IMR-90 (cell line): ENCODE measurements at regions not wholly inside any gene's neighbourhood (a gene's known extent, or its start where the extent isn't known, plus 50 kb on each side); places are given as distances from the start of the nearest gene placed in this dataset.

ENCODE experiments used
- ATAC-seq: fragments of 200-7000 bp; cut with Tn5 transposase; 2 replicates; pipeline ENCODE4 v1.9.1; 2020; ENCODE audit warnings: low read depth, mild to moderate bottlenecking, moderate library complexity
- BruUV-seq: library from RNA; stranded (reverse); fragments of 400-500 nt; replicated peaks from 2 replicates; lab custom pipeline; 2021; lab: Mats Ljungman, UMichigan
- CTCF ChIA-PET: fragments of 300-600 bp; formaldehyde crosslinking; extraction: SDS; loops from one replicate; lab custom pipeline; 2021; ENCODE audit warnings: antibody characterized with exemption; lab: Yijun Ruan, JAX
- POLR2A ChIA-PET: fragments of 300-600 bp; sonication (Branson Sonifier 250); formaldehyde crosslinking; loops from one replicate; lab custom pipeline; 2022; ENCODE audit warnings: antibody characterized with exemption; ENCODE audit not compliant: unreplicated experiment; lab: Charles Lee
- DNase-seq: peaks from one replicate; pipeline ENCODE4 v3.0.0; 2013
- H2AFZ ChIP-seq: replicated peaks from 2 replicates; pipeline ENCODE3; 2013; ENCODE audit warnings: low read length, mild to moderate bottlenecking; ENCODE audit not compliant: poor library complexity
- H2AK5ac ChIP-seq: 2 replicates; pipeline ENCODE4 v1.6.1; 2013; ENCODE audit warnings: low read depth, low read length, inconsistent platforms
- H2AK9ac ChIP-seq: replicated peaks from 2 replicates; pipeline ENCODE3; 2013; ENCODE audit warnings: mild to moderate bottlenecking, low read depth, low read length, moderate library complexity; ENCODE audit not compliant: poor library complexity
- H2BK120ac ChIP-seq: 2 replicates; pipeline ENCODE4 v1.6.1; 2013; ENCODE audit warnings: low read depth, low read length, inconsistent platforms
- H2BK15ac ChIP-seq: 3 replicates; pipeline ENCODE4 v1.6.1; 2013; ENCODE audit warnings: low read depth, low read length, inconsistent platforms
- H2BK20ac ChIP-seq: 2 replicates; pipeline ENCODE4 v1.6.1; 2013; ENCODE audit warnings: low read depth, mild to moderate bottlenecking, inconsistent platforms, low read length, moderate library complexity
- H2BK5ac ChIP-seq: 2 replicates; pipeline ENCODE4 v1.6.1; 2013; ENCODE audit warnings: mild to moderate bottlenecking, low read depth, low read length, inconsistent platforms; ENCODE audit not compliant: poor library complexity, severe bottlenecking
- H3K14ac ChIP-seq: replicated peaks from 2 replicates; pipeline ENCODE4 v1.6.1; 2013; ENCODE audit warnings: low read depth, low read length, inconsistent platforms
- H3K18ac ChIP-seq: 2 replicates; pipeline ENCODE4 v1.6.1; 2013; ENCODE audit warnings: low read depth, low read length, control low read depth
- H3K23ac ChIP-seq: 2 replicates; pipeline ENCODE4 v1.6.1; 2013; ENCODE audit warnings: low read depth, low read length, inconsistent platforms
- H3K27ac ChIP-seq: 2 replicates; pipeline ENCODE4 v1.5.1; 2013; ENCODE audit warnings: mild to moderate bottlenecking, control low read depth, low read length; ENCODE audit not compliant: insufficient read depth
- H3K27me3 ChIP-seq: 2 replicates; pipeline ENCODE4 v1.6.1; 2013; ENCODE audit warnings: low read length; ENCODE audit not compliant: control insufficient read depth, insufficient read depth
- H3K36me3 ChIP-seq: 2 replicates; pipeline ENCODE4 v1.6.1; 2013; ENCODE audit warnings: low read length, mixed read lengths; ENCODE audit not compliant: control insufficient read depth, insufficient read depth
- H3K4ac ChIP-seq: 2 replicates; pipeline ENCODE4 v1.6.1; 2013; ENCODE audit warnings: low read depth, low read length, inconsistent platforms
- H3K4me1 ChIP-seq: 2 replicates; pipeline ENCODE4 v1.6.1; 2013; ENCODE audit warnings: low read length, mixed read lengths; ENCODE audit not compliant: control insufficient read depth, insufficient read depth
- H3K4me2 ChIP-seq: 2 replicates; pipeline ENCODE4 v1.6.1; 2013; ENCODE audit warnings: low read depth, mild to moderate bottlenecking, control low read depth, low read length, moderate library complexity
- H3K4me3 ChIP-seq: 2 replicates; pipeline ENCODE4 v1.5.1; 2013; ENCODE audit warnings: low read depth, mild to moderate bottlenecking, control low read depth, low read length, moderate library complexity; ENCODE audit not compliant: insufficient read depth
- H3K56ac ChIP-seq: 2 replicates; pipeline ENCODE4 v1.6.1; 2013; ENCODE audit warnings: low read length, inconsistent platforms; ENCODE audit not compliant: insufficient read depth; ENCODE audit errors: extremely low read depth
- H3K79me1 ChIP-seq, 2 experiments: 2 replicates each; pipeline ENCODE4 v1.6.1; 2013; ENCODE audit warnings: low read length in 2 of 2, inconsistent platforms in 1 of 2, low read depth in 1 of 2
- H3K9ac ChIP-seq: 2 replicates; pipeline ENCODE4 v1.6.1; 2013; ENCODE audit warnings: low read depth, low read length, control low read depth
- H3K9me1 ChIP-seq: 2 replicates; pipeline ENCODE4 v1.6.1; 2013; ENCODE audit warnings: low read length, inconsistent platforms; ENCODE audit not compliant: insufficient read depth
- H3K9me3 ChIP-seq: 2 replicates; pipeline ENCODE4 v1.6.1; 2013; ENCODE audit warnings: low read length; ENCODE audit not compliant: control insufficient read depth, insufficient read depth
- H4K20me1 ChIP-seq: 2 replicates; pipeline ENCODE4 v1.6.1; 2013; ENCODE audit warnings: low read length, inconsistent platforms; ENCODE audit not compliant: insufficient read depth
- H4K5ac ChIP-seq: 2 replicates; pipeline ENCODE4 v1.6.1; 2013; ENCODE audit warnings: mild to moderate bottlenecking, low read depth, low read length, control low read depth
- H4K8ac ChIP-seq, 2 experiments: 2 replicates each; pipeline ENCODE4 v1.6.1; 2013; ENCODE audit warnings: low read depth in 2 of 2, low read length in 2 of 2, control low read depth in 1 of 2, inconsistent platforms in 1 of 2
- H4K91ac ChIP-seq: 2 replicates; pipeline ENCODE4 v1.6.1; 2013; ENCODE audit warnings: low read depth, low read length, inconsistent platforms; ENCODE audit not compliant: insufficient read depth
- FOS ChIP-seq: fragments of 150-350 bp; IDR thresholded peaks from 2 replicates; pipeline ENCODE4 v1.6.1; 2016; ENCODE audit warnings: low read depth, low read length
- MXI1 ChIP-seq: IDR thresholded peaks from 2 replicates; pipeline ENCODE4 v1.6.1; 2012; ENCODE audit warnings: low read depth, mild to moderate bottlenecking, low read length, moderate library complexity, borderline replicate concordance
- SMC3 ChIP-seq: fragments of 150-350 bp; IDR thresholded peaks from 2 replicates; pipeline ENCODE4 v1.6.1; 2016; ENCODE audit warnings: low read depth, mild to moderate bottlenecking, antibody characterized with exemption, low read length, moderate library complexity
- WGBS, 2 experiments: methylation state at CpG; one replicate each; pipeline versions ENCODE4 v1.1.5 to v1.1.7; 2013; ENCODE audit warnings: missing lambda C conversion rate in 2 of 2; ENCODE audit not compliant: insufficient read length in 1 of 2; ENCODE audit errors: extremely low coverage in 2 of 2; 5-methylcytosine and 5-hydroxymethylcytosine counted together
- dilution Hi-C: fragments of 300-500 bp; cut with HindIII; formaldehyde crosslinking; loops from one replicate; pipeline ENCODE4 v1.14.3; 2018; ENCODE audit warnings: low sequenced_read_pairs; ENCODE audit not compliant: unreplicated experiment
- in situ Hi-C: fragments of 300-500 bp; cut with MboI; formaldehyde crosslinking; loops from 3 replicates; pipeline ENCODE4 v1.14.3; 2019; ENCODE audit warnings: low sequenced_read_pairs, inconsistent platforms, mixed read lengths
- intact Hi-C: fragments of 100-400 bp; cut with micrococcal nuclease; formaldehyde crosslinking; loops from 2 replicates; pipeline ENCODE4 v1.10.0; 2022

- Histone ChIP-seq H3K27me3 (peaks cover 20% of the 10 kb centered on the region), H4K8ac (no peak overlapping the region), H3K9me3 (no peaks in the 10 kb centered on the region), H3K4ac (no peak overlapping the region), H3K79me1 (no peaks in the 10 kb centered on the region), H2AK5ac (no peak overlapping the region), H3K9ac (no peak overlapping the region), H3K4me3 (no peak overlapping the region), H3K9me1 (no peaks in the 10 kb centered on the region), H3K23ac (no peak overlapping the region), H3K18ac (no peak overlapping the region), H4K20me1 (no peaks in the 10 kb centered on the region), H4K5ac (no peak overlapping the region), H3K56ac (no peak overlapping the region), H3K27ac (no peak overlapping the region), H4K91ac (no peak overlapping the region), H3K36me3 (no peaks in the 10 kb centered on the region), H2AFZ (no peak overlapping the region), H2BK120ac (no peak overlapping the region), H3K14ac (no peak overlapping the region), H3K4me2 (no peak overlapping the region), H2BK5ac (no peak overlapping the region), H3K4me1 (no peaks in the 10 kb centered on the region), H2AK9ac (no peak overlapping the region), H2BK15ac (no peak overlapping the region), H2BK20ac (no peak overlapping the region)
- no peak for DNase-seq
- no peak for ATAC-seq
- ChIA-PET POLR2A (no interaction called here), CTCF (no interaction called here)
- intact Hi-C loops = no loop called here
- dilution Hi-C loops = no loop called here
- no peak for TF ChIP-seq MXI1
- TF ChIP-seq SMC3 = no peak
- no peak for TF ChIP-seq FOS
- in situ Hi-C loops = no loop called here
- BruUV-seq = no TSS peak
- 58 to 100% methylated on average over 1 to 2 of the region's 5 CpGs for WGBS, 2 experiments
These were observed 100.0 kb upstream of the TNRC6C start for GRCh38 chr17:77858291-77859034.
